WTC11 (cell line): ENCODE measurements at regions not wholly inside any gene's neighbourhood (a gene's known extent, or its start where the extent isn't known, plus 50 kb on each side); places are given as distances from the start of the nearest gene placed in this dataset.

Experiments
- ATAC-seq: fragments of 200-7000 bp; cut with Tn5 transposase; 2 replicates; pipeline ENCODE4 v1.10.0; 2021; ENCODE audit warnings: mild to moderate bottlenecking, moderate library complexity
- CTCF ChIA-PET: fragments of 300-600 bp; sonication (Branson Sonifier 250); formaldehyde crosslinking; loops from one replicate; lab custom pipeline; 2021; ENCODE audit warnings: antibody characterized with exemption; lab: Charles Lee
- POLR2A ChIA-PET: fragments of 350-600 bp; sonication (Branson Sonifier 250); formaldehyde crosslinking; loops from one replicate; lab custom pipeline; 2021; ENCODE audit warnings: antibody characterized with exemption; lab: Charles Lee
- DNase-seq: peaks from one replicate; pipeline ENCODE4 v3.0.0; 2021; ENCODE audit warnings: low spot score
- H3K27ac Mint-ChIP-seq: 2 replicates; pipeline ENCODE4 v1.8.0; 2021; ENCODE audit warnings: mixed read lengths
- H3K27me3 Mint-ChIP-seq: 2 replicates; pipeline ENCODE4 v1.8.0; 2021; ENCODE audit warnings: low read depth, mild to moderate bottlenecking, moderate library complexity, mixed read lengths
- H3K36me3 Mint-ChIP-seq: 2 replicates; pipeline ENCODE4 v1.8.0; 2021; ENCODE audit warnings: mixed read lengths
- H3K4me1 Mint-ChIP-seq: 2 replicates; pipeline ENCODE4 v1.8.0; 2022; ENCODE audit warnings: mixed read lengths
- H3K4me3 Mint-ChIP-seq: 2 replicates; pipeline ENCODE4 v1.8.0; 2021; ENCODE audit warnings: mild to moderate bottlenecking, moderate library complexity, mixed read lengths
- H3K9me3 Mint-ChIP-seq: 2 replicates; pipeline ENCODE4 v1.8.0; 2021; ENCODE audit warnings: mixed read lengths
- ATF2 ChIP-seq: sonication (generic); formaldehyde crosslinking; IDR thresholded peaks from 2 replicates; pipeline ENCODE4 v1.8.1; 2022; ENCODE audit warnings: low read depth, missing genetic modification reagents, borderline replicate concordance
- ATF6 ChIP-seq: sonication (generic); formaldehyde crosslinking; IDR thresholded peaks from 2 replicates; pipeline ENCODE4 v1.8.1; 2023; ENCODE audit warnings: mild to moderate bottlenecking, missing genetic modification reagents
- CDX4 ChIP-seq: fragments of 250-450 bp; sonication (Bioruptor Pico); IDR thresholded peaks from 2 replicates; pipeline ENCODE4 v1.9.0; 2021; ENCODE audit warnings: moderate library complexity, mild to moderate bottlenecking, inconsistent platforms, borderline replicate concordance
- CREM ChIP-seq: sonication (generic); formaldehyde crosslinking; IDR thresholded peaks from 2 replicates; pipeline ENCODE4 v1.8.1; 2022; ENCODE audit warnings: mild to moderate bottlenecking, missing genetic modification reagents, moderate library complexity
- CTCF ChIP-seq: fragments of 200-600 bp; IDR thresholded peaks from 2 replicates; pipeline ENCODE4 v1.8.0; 2022; ENCODE audit warnings: antibody characterized with exemption
- E2F4 ChIP-seq: sonication (generic); formaldehyde crosslinking; IDR thresholded peaks from 2 replicates; pipeline ENCODE4 v1.8.1; 2022; ENCODE audit warnings: low read depth, mild to moderate bottlenecking, moderate library complexity, missing genetic modification reagents, borderline replicate concordance
- IRF1 ChIP-seq: sonication (generic); formaldehyde crosslinking; IDR thresholded peaks from 2 replicates; pipeline ENCODE4 v1.8.0; 2023; ENCODE audit warnings: missing genetic modification reagents
- JUN ChIP-seq: sonication (generic); formaldehyde crosslinking; IDR thresholded peaks from 2 replicates; pipeline ENCODE4 v1.8.0; 2023; ENCODE audit warnings: mild to moderate bottlenecking, missing genetic modification reagents
- MAX ChIP-seq: sonication (generic); formaldehyde crosslinking; IDR thresholded peaks from 2 replicates; pipeline ENCODE4 v1.8.0; 2022; ENCODE audit warnings: mild to moderate bottlenecking, missing genetic modification reagents
- PREB ChIP-seq: sonication (generic); formaldehyde crosslinking; IDR thresholded peaks from 2 replicates; pipeline ENCODE4 v1.8.1; 2022; ENCODE audit warnings: mild to moderate bottlenecking, missing genetic modification reagents, moderate library complexity, borderline replicate concordance
- SMAD4 ChIP-seq: sonication (generic); formaldehyde crosslinking; IDR thresholded peaks from 2 replicates; pipeline ENCODE4 v1.8.0; 2022; ENCODE audit warnings: mild to moderate bottlenecking, missing genetic modification reagents
- TCF7 ChIP-seq: sonication (generic); formaldehyde crosslinking; IDR thresholded peaks from 2 replicates; pipeline ENCODE4 v1.8.0; 2022; ENCODE audit warnings: mild to moderate bottlenecking, low read depth, missing genetic modification reagents, moderate library complexity
- USF1 ChIP-seq: sonication (generic); formaldehyde crosslinking; IDR thresholded peaks from 2 replicates; pipeline ENCODE4 v1.8.0; 2022; ENCODE audit warnings: mild to moderate bottlenecking, missing genetic modification reagents
- ZNF281 ChIP-seq: sonication (generic); formaldehyde crosslinking; IDR thresholded peaks from 2 replicates; pipeline ENCODE4 v1.8.0; 2023; ENCODE audit warnings: mild to moderate bottlenecking, missing genetic modification reagents
- ZNF317 ChIP-seq: sonication (generic); formaldehyde crosslinking; IDR thresholded peaks from 2 replicates; pipeline ENCODE4 v1.8.1; 2023; ENCODE audit warnings: low read depth, mild to moderate bottlenecking, moderate library complexity, missing genetic modification reagents, borderline replicate concordance
- ZNF425 ChIP-seq: fragments of 250-450 bp; sonication (Bioruptor Pico); conservative IDR thresholded peaks from 2 replicates; pipeline ENCODE4 v1.9.0; 2021; ENCODE audit warnings: mild to moderate bottlenecking

- TF ChIP-seq USF1 (CRISPR knock-in tag): no peak
- TF ChIP-seq ZNF281 (CRISPR knock-in tag): no peak
- TF ChIP-seq TCF7: no peak
Observed at GRCh38 chr14:31988244-31988643, 88.9 kb upstream of the ARHGAP5 start (continued).

GRCh38 chr14:31990183-31990857 lies 86.8 kb upstream of the ARHGAP5 start:
- POLR2A ChIA-PET: no interaction called here
- H3K4me1 Mint-ChIP-seq: peaks cover 19% of the 10 kb centered on the region
- TF ChIP-seq ZNF425 (CRISPR knock-in tag): no peak
- no peak for TF ChIP-seq ZNF317 (CRISPR knock-in tag)
- TF ChIP-seq JUN: no peak
- TF ChIP-seq TCF7: no peak
- no peak for TF ChIP-seq PREB (CRISPR knock-in tag)
- TF ChIP-seq CREM: no peak
- TF ChIP-seq MAX: no peak
- no peak for TF ChIP-seq E2F4 (CRISPR knock-in tag)
- TF ChIP-seq SMAD4 (CRISPR knock-in tag): no peak
- no peak for TF ChIP-seq CTCF
- TF ChIP-seq CDX4: no peak
- no peak for TF ChIP-seq ATF6
- no peak for TF ChIP-seq ATF2
- TF ChIP-seq USF1 (CRISPR knock-in tag): no peak
- TF ChIP-seq IRF1 (CRISPR knock-in tag): no peak

More at GRCh38 chr14:31990183-31990857, 86.8 kb upstream of the ARHGAP5 start:
- DNase-seq: no peak
- ATAC-seq: no peak
- no peaks in the 10 kb centered on the region for H3K36me3 Mint-ChIP-seq
- no peak overlapping the region for H3K4me3 Mint-ChIP-seq
- no peaks in the 10 kb centered on the region for H3K27me3 Mint-ChIP-seq
- H3K9me3 Mint-ChIP-seq: peaks cover 4% of the 10 kb centered on the region; the same call in 1 of the 2 replicates
- CTCF ChIA-PET: no interaction called here
- no peak overlapping the region for H3K27ac Mint-ChIP-seq
